ENCODE measurements at regions not wholly inside any gene's neighbourhood (a gene's known extent, or its start where the extent isn't known, plus 50 kb on each side); places are given as distances from the start of the nearest gene placed in this dataset.

DNA sequence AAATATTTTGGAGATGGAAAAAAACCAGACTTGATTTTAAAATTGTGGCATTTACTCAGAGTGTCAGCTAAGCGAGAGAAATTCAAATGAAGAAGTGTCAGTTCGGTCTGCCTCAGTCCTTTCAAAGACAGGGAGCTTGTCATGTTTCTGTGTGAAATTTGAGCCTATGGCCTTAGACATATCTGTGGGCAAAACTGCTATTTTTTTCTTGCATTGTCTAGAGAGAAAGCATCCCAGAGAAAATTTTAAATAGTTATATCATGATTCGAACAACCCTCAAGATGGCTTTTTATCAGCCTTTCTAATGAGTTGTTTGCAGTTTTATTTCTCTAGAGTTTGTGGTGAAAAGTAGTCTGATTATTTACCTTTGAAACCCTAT lies 50.2 kb upstream of the KCNE4 start:
- H3K4me1 ChIP-seq (ENCODE audit: control insufficient read depth, insufficient read depth, low read length), result no peaks in the 10 kb centered on the region
- ChIA-PET POLR2A (no interaction called here), CTCF (interaction anchor here (0.7 to 1.0 kb wide), 3 partner anchors 18 to 50 kb away, joined by 3 to 5 read pairs (median 3); partner anchors contain the start of gene KCNE4)
- H3K4me3 ChIP-seq (ENCODE audit: low read depth, low read length), result no peak overlapping the region
- TF ChIP-seq ZNF558 (tag by site-specific recombination; IDR thresholded peaks at IDR 0.05) (no peak), ZNF837 (tag by site-specific recombination; IDR thresholded peaks at IDR 0.05) (no peak), ZNF658 (tag by site-specific recombination; IDR thresholded peaks at IDR 0.05) (no peak), ZNF292 (tag by site-specific recombination; IDR thresholded peaks at IDR 0.05; ENCODE audit: borderline replicate concordance, low read depth) (no peak), ZNF114 (tag by site-specific recombination; IDR thresholded peaks at IDR 0.05) (no peak), TRIM28 (IDR thresholded peaks at IDR 0.05; ENCODE audit: borderline replicate concordance, low read length) (no peak)
- TF ChIP-seq, protein P1, sequence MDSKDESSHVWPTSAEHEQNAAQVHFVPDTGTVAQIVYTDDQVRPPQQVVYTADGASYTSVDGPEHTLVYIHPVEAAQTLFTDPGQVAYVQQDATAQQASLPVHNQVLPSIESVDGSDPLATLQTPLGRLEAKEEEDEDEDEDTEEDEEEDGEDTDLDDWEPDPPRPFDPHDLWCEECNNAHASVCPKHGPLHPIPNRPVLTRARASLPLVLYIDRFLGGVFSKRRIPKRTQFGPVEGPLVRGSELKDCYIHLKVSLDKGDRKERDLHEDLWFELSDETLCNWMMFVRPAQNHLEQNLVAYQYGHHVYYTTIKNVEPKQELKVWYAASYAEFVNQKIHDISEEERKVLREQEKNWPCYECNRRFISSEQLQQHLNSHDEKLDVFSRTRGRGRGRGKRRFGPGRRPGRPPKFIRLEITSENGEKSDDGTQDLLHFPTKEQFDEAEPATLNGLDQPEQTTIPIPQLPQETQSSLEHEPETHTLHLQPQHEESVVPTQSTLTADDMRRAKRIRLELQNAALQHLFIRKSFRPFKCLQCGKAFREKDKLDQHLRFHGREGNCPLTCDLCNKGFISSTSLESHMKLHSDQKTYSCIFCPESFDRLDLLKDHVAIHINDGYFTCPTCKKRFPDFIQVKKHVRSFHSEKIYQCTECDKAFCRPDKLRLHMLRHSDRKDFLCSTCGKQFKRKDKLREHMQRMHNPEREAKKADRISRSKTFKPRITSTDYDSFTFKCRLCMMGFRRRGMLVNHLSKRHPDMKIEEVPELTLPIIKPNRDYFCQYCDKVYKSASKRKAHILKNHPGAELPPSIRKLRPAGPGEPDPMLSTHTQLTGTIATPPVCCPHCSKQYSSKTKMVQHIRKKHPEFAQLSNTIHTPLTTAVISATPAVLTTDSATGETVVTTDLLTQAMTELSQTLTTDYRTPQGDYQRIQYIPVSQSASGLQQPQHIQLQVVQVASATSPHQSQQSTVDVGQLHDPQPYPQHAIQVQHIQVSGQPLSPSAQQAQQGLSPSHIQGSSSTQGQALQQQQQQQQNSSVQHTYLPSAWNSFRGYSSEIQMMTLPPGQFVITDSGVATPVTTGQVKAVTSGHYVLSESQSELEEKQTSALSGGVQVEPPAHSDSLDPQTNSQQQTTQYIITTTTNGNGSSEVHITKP (tag by site-specific recombination; IDR thresholded peaks at IDR 0.05), result no peak
- TF ChIP-seq, protein P2, sequence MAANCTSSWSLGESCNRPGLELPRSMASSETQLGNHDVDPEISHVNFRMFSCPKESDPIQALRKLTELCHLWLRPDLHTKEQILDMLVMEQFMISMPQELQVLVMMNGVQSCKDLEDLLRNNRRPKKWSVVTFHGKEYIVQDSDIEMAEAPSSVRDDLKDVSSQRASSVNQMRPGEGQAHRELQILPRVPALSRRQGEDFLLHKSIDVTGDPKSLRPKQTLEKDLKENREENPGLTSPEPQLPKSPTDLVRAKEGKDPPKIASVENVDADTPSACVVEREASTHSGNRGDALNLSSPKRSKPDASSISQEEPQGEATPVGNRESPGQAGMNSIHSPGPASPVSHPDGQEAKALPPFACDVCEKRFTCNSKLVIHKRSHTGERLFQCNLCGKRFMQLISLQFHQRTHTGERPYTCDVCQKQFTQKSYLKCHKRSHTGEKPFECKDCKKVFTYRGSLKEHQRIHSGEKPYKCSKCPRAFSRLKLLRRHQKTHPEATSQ (tag by site-specific recombination; IDR thresholded peaks at IDR 0.05), result no peak
- TF ChIP-seq, protein P3, sequence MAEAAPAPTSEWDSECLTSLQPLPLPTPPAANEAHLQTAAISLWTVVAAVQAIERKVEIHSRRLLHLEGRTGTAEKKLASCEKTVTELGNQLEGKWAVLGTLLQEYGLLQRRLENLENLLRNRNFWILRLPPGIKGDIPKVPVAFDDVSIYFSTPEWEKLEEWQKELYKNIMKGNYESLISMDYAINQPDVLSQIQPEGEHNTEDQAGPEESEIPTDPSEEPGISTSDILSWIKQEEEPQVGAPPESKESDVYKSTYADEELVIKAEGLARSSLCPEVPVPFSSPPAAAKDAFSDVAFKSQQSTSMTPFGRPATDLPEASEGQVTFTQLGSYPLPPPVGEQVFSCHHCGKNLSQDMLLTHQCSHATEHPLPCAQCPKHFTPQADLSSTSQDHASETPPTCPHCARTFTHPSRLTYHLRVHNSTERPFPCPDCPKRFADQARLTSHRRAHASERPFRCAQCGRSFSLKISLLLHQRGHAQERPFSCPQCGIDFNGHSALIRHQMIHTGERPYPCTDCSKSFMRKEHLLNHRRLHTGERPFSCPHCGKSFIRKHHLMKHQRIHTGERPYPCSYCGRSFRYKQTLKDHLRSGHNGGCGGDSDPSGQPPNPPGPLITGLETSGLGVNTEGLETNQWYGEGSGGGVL (tag by site-specific recombination; IDR thresholded peaks at IDR 0.05), result no peak
- TF ChIP-seq, protein P4, sequence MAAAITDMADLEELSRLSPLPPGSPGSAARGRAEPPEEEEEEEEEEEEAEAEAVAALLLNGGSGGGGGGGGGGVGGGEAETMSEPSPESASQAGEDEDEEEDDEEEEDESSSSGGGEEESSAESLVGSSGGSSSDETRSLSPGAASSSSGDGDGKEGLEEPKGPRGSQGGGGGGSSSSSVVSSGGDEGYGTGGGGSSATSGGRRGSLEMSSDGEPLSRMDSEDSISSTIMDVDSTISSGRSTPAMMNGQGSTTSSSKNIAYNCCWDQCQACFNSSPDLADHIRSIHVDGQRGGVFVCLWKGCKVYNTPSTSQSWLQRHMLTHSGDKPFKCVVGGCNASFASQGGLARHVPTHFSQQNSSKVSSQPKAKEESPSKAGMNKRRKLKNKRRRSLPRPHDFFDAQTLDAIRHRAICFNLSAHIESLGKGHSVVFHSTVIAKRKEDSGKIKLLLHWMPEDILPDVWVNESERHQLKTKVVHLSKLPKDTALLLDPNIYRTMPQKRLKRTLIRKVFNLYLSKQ (tag by site-specific recombination; IDR thresholded peaks at IDR 0.05; ENCODE audit: borderline replicate concordance), result no peak
- TF ChIP-seq, protein P5, sequence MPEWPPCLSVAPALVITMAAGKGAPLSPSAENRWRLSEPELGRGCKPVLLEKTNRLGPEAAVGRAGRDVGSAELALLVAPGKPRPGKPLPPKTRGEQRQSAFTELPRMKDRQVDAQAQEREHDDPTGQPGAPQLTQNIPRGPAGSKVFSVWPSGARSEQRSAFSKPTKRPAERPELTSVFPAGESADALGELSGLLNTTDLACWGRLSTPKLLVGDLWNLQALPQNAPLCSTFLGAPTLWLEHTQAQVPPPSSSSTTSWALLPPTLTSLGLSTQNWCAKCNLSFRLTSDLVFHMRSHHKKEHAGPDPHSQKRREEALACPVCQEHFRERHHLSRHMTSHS (tag by site-specific recombination; IDR thresholded peaks at IDR 0.05), result no peak
- H3K9me3 ChIP-seq (ENCODE audit: control insufficient read depth, insufficient read depth, low read depth, low read length), result no peaks in the 10 kb centered on the region
- no peaks in the 10 kb centered on the region for H3K36me3 ChIP-seq (ENCODE audit: control insufficient read depth in 2 of 2, insufficient read depth in 1 of 2, low read length in 2 of 2)
- no peak overlapping the region for H3K27ac ChIP-seq (ENCODE audit: extremely low read depth, low read depth, low read length)

All from HEK293 (cell line).